ENCODE measurements at regions not wholly inside any gene's neighbourhood (a gene's known extent, or its start where the extent isn't known, plus 50 kb on each side); places are given as distances from the start of the nearest gene placed in this dataset.
"Not testable (repeated sequence)": the region's sequence is repeated elsewhere in the genome, so short reads cannot be mapped to it uniquely, and the experiment has no call there.

DNA sequence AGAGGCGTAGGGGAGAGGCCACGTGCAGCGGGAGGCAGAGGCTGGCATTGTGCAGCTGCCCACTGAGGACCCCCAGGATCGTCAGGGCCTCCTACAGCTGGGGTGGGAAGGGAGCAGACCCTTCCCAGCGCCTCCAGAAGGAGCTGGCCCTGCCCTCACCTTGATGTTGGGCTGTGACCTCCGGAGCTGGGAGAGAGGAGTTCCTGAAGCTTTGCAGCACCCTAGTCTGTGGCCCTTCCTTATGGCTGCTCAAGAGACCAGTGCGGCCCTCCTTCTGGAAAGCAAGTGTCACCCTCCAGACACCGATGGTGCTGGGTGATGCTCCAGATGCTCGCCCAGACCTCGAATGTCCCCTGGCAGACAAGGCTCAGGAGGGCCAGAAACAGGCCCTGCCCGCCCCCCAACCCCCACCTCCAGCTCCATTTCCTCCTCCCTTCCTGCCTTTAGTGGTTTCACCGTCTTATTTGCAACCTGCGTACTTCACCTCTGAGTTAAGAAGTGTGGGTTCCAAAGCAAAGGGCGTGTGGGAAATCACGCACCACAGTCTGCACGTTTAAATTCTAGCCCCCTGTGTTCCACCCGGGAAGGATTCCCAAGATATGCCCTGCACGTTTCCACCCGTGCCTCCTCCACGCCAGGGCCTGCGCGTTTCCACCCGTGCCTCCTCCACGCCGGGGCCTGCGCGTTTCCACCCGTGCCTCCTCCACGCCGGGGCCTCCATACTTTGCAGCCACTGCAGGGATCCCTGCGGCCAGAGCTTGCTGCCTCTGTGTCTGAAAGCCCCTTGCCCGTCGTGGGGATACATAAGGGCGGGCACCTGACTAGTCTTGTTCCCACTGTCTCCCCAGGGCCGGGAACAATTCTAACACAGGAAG is 152.6 kb downstream of the NPIPB11 start:
- intact Hi-C loops (cut with DNase I), result loop anchor here in 1 of 2 donors (10.0 kb wide), 1 partner anchor 129 kb away; no protein-coding TSS in a partner anchor
- not testable (repeated sequence) for DNase-seq (ENCODE audit: low spot score)

DNA sequence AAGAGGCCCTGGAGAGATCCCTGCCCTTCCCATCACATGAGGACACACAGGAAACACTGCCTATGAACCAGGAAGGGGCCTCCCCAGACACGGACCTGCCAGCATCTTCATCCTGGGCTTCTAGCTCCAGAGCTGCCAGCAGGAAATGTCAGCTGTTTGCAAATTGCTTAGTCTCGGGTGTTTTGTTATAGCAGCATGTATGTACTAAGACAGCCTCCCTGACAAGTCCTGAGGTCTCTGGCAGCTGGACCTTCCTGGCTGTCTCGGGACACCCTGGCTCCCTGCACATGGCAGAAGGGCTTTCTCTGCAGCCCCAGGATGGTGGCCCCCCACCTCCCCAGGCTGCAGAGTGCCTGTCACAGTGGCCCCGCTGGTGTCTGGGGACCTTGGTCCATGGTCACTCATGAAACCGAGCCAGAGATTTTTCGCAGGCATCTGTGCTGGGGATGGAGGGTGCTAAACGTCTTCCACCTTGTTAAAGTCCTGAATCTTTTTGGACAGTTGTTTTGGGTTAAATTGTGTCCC is 153.4 kb downstream of the NPIPB11 start:
- intact Hi-C loops (cut with DNase I), result loop anchor here in 1 of 2 donors (10.0 kb wide), 1 partner anchor 128 kb away; no protein-coding TSS in a partner anchor
- not testable (repeated sequence) for DNase-seq (ENCODE audit: low spot score)

DNA sequence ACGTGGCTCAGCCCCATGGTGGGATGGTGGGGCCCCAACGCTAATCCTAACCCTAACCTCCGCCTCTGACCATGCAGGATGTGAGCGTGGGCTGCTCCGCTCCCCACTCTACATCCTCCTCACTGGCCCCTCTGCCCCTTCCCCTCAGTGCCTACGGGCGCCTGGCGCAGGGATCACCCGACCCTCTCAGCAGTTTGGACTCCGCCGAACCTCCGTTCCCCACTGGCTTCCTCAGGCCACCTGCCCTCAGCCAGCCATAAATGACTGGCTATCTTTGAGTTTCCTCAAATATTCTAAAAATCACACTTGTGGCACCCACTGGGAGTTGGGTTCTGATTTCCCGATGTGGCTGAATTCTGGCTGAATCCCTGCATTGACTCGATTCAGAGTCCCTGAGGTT is 154.2 kb downstream of the NPIPB11 start:
- DNase-seq (ENCODE audit: low spot score), result not testable (repeated sequence)
- intact Hi-C loops (cut with DNase I), result loop anchor here in 1 of 2 donors (10.0 kb wide), 1 partner anchor 128 kb away; no protein-coding TSS in a partner anchor

DNA sequence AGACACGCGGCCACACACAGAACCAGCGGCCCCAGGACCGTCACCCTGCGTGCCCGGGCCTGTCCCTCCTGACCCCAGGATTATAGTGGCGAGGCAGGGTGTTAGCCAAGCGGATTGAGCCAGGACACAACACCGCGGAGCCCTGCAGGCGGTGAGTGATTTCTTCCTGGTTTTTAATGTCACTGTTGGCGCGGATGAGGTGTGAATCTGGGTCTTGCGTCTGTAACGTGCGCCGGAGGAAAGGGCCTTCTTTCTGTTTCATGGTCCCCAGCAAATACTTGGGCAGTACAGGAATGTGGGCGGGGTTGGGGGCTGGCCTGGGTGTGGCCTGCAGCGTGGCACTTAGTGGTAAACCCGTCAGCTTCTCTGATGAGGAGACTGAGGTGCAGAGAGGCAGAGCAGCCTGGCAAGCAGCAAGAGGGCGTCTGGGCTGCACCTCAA is 154.9 kb downstream of the NPIPB11 start:
- not testable (repeated sequence) for DNase-seq (ENCODE audit: low spot score)
- intact Hi-C loops (cut with DNase I), result loop anchor here in 1 of 2 donors (10.0 kb wide), 1 partner anchor 127 kb away; no protein-coding TSS in a partner anchor

DNA sequence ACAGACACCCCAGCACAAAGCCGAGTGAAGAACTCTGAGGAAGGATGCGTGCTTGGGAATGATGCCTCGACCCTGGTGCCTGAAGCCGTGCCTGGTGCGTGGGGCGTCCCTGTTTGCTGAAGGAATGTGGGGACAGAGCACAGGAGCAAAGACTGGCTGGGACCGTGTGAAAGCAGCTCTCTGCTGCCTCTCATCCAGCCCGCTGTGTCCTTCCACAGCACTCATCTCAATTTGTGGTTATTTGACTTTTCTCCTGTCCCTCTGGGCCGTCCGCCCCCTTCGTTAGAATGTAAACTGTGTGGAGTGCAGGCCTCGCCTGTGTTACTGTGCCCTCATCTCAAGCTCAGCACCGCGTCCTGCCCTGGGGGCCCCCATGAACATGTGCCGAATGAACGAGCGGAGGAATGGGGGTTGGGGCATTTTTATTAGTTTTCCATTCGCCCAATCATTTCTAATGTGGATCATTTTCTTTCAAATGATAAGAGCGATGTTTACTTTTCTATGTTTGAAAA is 155.5 kb downstream of the NPIPB11 start:
- intact Hi-C loops (cut with DNase I), result loop anchor here in 1 of 2 donors (10.0 kb wide), 1 partner anchor 126 kb away; no protein-coding TSS in a partner anchor
- not testable (repeated sequence) for DNase-seq (ENCODE audit: low spot score)

DNA sequence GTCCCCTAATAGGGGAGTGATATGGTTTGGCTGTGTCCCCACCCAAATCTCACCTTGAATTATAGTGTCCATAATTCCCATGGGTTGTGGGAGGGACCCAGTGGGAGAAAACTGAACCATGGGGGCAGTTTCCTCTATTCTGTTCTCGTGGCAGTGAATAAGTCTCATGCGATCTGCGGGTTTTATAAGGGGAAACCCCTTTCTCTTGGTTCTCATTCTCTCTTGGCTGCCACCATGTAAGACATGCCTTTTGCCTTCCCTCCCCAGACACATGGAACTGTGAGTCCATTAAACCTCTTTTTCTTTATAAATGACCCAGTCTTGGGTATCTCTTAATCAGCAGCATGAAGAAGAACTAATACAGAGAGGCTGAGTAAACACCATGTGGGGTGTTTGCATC is 156.0 kb downstream of the NPIPB11 start:
- intact Hi-C loops (cut with DNase I), result loop anchor here in 1 of 2 donors (10.0 kb wide), 1 partner anchor 126 kb away; no protein-coding TSS in a partner anchor
- not testable (repeated sequence) for DNase-seq (ENCODE audit: low spot score)

DNA sequence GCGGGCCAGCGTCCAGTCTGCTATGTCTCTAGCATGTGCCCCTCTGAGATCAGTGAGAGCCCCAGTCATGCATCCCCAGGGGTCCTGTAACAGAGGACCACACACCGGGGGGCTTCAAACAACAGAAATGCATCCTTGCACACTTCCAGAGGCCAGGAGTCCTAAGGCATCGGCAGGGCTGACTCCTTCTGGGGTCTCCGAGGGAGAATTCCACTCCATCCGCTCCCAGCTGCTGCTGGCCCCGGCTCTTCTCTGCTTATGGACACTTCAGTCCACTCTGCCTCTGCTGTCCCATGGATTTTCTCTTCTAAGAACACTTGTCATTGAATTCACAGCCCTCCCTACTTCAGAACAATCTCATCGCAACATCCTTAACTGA is 157.6 kb downstream of the NPIPB11 start:
- intact Hi-C loops (cut with DNase I); DNase-seq (ENCODE audit: low spot score): not testable (repeated sequence)

DNA sequence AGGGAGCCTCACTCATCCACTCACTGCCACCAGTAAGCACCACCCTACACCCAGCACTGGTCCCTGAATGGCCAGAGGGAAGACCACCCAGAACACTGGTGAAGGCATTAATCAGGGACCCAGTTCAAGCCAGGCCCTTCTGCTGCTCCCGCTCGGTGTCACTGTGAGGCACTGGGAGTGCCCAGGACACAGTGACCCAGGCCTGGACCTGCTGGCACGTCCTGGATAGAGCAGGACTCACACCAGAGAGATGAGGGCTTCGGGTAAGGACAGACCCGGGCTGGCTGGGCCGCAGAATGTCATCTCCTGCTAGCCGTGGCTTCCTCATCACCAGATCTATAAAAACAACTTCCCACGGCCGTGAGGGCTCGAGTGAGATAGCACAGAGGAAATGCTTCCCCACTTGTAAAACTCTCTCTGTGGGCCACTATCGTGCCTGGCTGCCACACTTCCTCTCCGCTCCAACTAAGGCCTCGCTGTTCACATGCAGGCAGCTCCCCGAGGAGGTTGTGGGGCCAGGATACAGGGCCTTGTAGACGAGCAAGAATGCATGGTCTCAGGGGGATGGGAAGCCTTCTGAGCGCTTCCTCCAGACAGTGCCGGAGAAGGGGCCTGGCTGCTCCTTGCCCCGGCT is 158.1 kb downstream of the NPIPB11 start:
- DNase-seq (ENCODE audit: low spot score); intact Hi-C loops (cut with DNase I): not testable (repeated sequence)

DNA sequence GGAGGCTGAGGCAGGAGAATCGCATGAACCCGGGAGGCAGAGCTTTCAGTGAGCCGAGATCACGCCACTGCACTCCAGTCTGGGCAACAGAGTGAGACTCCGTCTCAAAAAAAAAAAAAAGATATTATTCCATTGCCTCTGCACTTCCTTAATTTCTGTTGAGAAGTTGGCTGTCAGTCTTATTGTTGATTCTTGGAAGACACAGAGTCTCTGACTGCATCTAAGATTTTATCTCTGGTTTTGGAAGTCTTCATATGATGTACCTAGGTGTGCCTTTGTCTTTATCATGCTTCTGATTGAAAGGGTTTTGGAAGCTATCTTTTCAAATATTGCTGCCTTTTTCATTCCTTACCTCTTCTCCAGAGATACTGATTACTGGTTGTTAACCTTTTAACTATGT is 160.4 kb downstream of the NPIPB11 start:
- DNase-seq (ENCODE audit: low spot score); intact Hi-C loops (cut with DNase I): not testable (repeated sequence)

DNA sequence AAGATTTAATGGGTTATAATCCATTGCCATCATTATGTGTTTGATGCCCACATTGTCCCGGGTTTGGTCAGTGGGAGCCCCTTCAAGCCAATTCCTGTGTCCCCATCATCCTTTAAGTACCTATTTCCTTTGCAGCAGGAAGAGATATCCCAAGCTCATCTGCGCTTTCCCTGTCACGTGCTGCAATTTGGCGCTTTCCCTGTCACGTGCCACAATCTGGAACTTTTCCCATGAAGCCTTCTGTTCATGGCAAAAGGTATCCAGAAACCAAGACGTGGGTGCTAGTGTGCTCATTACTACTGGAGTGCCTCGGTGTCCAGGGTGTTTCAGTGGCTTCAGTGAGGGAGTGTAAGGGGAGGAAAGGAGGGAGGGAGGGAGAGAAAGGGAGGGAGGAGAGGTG is 168.5 kb downstream of the NPIPB11 start:
- intact Hi-C loops (cut with DNase I), result no loop called here

DNA sequence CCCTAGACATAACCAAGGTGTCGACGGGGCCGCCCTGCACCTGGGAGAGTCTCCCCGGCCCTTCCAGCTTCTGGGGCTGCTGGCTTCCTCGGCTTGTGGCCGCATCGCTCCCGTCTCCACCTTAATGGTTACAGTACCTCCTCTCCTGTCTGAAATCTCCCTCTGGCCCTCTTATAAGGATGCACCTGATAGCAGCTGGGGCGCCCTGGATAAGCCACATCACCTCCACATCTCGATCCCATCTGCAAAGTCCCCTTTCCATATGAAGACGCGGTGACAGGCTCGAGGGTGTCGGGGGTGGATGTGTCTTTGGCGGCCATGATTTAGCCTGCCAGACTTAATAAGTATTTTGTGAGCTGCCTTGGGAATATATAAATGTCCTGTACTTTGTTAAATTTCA is 169.0 kb downstream of the NPIPB11 start:
- DNase-seq (ENCODE audit: low spot score), result not testable (repeated sequence)

More for the DNA sequence above, 168.5 kb downstream of the NPIPB11 start:
- DNase-seq (ENCODE audit: low spot score), result no peak

DNA sequence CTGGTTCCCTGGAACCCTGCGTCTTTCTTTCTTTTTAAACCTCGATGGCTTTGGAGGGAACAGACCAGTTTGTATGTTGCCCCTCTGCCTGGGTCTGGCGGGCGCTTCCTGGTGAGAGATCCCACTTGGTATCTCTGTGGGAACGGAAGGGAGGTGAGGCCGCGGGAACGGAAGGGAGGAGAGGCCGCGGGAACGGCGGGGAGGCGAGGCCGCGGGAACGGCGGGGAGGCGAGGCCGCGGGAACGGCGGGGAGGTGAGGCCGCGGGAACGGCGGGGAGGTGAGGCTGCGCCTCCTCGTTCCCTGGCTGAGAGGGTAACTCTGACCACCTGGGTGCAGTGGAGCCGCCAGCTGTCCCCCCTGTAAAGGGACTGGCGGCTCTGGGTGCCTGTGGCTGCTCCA is 169.5 kb downstream of the NPIPB11 start:
- DNase-seq (ENCODE audit: low spot score); intact Hi-C loops (cut with DNase I): not testable (repeated sequence)

More for the DNA sequence above, 169.0 kb downstream of the NPIPB11 start:
- intact Hi-C loops (cut with DNase I), result not testable (repeated sequence)

DNA sequence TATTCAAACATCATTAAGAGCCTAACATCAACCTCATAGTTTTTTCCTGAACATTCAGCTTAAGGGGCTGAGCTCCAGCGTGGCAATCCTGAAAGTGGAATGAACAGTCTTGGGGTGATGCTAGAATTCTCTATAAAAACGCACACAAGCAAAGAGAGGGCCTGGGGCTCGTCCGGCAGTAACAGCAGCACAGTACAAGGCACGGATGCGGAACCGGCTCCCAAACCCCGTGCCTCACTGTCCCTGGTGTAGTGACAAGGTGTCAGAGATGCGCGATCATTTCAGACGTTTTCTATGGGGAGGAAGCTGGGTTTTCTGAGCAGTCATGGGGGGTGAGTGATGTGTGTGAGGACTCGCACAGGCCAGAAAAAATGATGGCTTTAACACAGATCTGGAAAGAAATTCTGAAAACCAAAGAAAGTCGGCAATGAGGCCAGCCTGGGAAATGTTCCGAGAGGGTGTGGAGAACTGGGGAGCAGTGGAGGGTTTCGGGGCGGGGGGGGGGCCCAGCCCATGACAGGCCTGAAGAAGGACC is 170.6 kb downstream of the NPIPB11 start:
- intact Hi-C loops (cut with DNase I); DNase-seq (ENCODE audit: low spot score): not testable (repeated sequence)

DNA sequence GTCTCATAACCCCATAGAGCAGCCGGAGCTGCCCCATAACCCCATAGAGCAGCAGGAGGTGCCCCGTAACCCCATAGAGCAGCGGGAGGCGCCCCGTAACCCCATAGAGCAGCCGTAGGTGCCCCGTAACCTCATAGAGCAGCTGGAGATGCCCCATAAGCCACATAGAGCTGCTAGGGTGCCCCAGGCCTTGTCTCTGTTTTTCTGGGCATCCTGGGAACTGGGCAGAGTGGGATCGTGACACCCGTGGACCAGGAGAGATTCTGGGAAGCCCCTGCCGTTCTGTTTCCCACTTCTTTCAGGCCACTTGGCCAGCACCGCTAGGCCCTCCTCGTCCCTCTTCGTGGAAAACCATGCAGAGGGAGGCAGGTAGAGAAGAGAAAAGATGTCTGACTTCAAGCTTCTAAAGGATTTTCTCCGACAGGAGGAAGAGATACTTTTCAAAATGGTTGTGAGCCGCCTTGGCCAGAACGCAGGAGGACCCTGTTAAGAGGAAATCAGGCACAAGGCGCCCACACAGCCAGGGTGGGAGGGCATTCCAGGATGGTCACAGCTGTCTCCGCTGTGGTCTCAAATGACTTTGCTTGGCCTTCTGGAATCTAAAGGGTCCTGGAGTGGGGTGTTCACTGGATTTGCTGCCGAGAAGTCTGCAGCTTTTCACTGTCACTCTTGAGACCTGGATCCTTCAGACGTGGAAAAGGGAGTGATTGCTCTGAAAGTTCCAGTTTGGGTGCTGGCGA is 171.8 kb downstream of the NPIPB11 start:
- intact Hi-C loops (cut with DNase I); DNase-seq (ENCODE audit: low spot score): not testable (repeated sequence)

DNA sequence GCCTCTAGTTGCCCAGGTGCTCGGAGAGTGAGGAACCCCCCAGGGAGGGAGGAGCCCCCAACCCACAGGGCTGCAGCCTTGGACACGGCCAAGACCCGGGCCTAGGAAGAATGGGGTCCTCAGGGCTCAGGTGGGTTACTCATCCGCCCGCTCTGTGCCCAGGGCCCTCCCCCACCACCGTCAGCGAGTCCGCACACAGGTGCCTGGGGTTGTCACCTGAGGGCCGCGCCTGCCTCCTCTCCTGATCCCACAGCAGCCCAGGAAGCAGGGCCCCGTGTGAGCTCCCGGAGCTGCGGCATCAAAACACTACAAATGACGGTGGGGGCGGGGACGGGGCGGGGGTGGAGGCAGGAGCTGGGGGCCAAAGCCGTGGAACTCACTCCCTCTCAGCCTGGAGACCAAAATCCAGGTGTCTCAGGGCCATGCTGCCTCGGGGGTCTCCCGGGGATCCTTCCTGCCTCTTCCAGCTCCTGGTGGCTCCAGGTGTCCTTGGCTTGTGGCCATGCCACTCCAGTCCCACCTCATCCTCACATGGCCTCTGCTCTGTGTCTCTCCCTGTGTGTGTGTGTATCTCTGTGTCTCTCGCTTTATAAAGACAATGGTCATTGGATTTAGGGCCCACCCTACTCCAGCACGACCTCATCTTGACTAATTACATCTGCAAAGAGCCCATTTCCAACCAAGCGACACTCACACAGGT is 172.7 kb downstream of the NPIPB11 start:
- DNase-seq (ENCODE audit: low spot score); intact Hi-C loops (cut with DNase I): not testable (repeated sequence)

DNA sequence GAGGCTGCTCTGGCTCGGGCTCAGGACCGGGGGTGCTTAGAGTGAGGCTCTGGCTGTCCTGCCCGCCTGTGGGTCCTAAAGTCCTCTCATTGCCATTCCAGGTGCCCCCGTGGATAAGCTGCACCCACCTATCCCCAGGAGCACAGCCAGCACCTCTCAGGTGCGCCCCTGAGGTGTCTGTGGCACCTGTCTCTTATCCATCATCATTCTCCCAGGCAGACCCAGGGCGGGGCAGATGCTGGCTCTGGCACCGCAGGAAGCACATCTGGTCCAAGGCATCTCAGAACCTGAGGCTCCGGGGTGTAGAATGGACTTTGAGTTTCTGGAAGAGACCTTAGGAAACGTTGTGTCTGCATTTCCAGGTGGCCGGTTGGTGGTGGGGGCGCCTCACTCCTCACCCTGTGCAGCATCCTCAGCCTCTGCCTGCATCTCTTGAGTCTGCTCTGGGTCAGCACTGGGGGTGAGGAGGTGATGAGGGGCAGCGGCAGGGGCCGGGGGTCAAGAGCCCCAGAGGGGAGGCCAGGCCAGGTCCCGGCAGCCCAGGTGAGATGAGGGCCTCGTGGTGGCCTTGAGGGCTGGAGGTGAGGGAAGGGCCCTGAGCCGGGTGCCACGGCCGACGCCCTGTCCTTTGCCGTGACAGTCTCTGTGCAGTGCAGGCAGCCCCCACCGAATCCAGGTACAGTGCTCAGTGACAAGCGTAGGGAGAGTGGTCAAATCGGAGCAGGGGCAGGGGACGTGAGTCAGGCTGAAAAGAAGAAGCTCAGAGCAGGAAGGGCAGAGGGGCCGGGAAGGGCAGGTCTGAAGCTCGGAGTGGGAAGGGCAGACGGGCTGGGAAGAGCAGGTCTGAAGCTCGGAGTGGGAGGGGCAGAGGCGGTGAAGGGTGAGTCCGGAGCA is 173.5 kb downstream of the NPIPB11 start:
- DNase-seq (ENCODE audit: low spot score), result no peak
- intact Hi-C loops (cut with DNase I), result no loop called here

DNA sequence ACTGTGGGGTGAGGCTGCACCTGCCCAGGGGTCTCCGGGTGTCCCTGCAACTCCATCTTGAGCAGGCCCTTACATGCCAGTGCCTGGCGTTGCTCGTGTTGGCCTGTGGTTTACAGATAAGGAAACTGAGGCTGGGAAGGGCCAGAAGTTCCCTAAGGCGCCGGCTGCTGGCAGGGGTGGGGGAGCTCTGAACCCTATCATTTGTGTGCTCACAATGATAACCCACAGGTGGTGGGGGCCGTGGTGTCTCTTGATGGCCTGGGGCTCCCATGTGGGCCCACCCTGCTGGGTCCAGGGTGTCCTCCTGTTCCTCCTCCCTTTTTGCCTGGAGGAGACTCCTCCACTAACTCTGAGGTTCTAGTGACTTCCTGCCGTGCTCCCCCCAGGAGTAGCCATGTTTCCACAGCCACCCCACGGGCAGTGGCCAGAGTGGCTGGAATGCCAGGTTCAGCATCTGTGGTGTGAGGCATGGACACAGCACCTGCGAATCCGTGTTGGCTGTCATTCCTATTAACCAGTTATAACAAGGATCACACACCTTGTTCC is 174.3 kb downstream of the NPIPB11 start:
- intact Hi-C loops (cut with DNase I); DNase-seq (ENCODE audit: low spot score): not testable (repeated sequence)

Data from posterior vena cava (tissue), 2 donors.